Peyer's patch (tissue), 4 donors: ENCODE measurements at regions not wholly inside any gene's neighbourhood (a gene's known extent, or its start where the extent isn't known, plus 50 kb on each side); places are given as distances from the start of the nearest gene placed in this dataset.
A peak's percentile ranks its signal among the peaks of the same experiment; 100 is the strongest.

Experiments
- DNase-seq, 3 donors: peaks; one replicate each; pipeline ENCODE4 v3.0.0-alpha.2; 2017 to 2019
- H3K27ac ChIP-seq, 4 donors: fragments of 200-600 bp; sonication (generic); one replicate each; pipeline ENCODE4 v1.5.1; 2016 to 2019
- H3K27me3 ChIP-seq, 2 donors: fragments of 200-600 bp; sonication (generic); one replicate each; pipeline ENCODE4 v1.5.1; 2019
- H3K36me3 ChIP-seq, 3 donors: fragments of 200-600 bp; sonication (generic); one replicate each; pipeline ENCODE4 v1.5.1; 2016 to 2019
- H3K4me1 ChIP-seq, 4 donors: fragments of 200-600 bp; sonication (generic); one replicate each; pipeline ENCODE4 v1.5.1; 2016 to 2019
- H3K4me3 ChIP-seq, 4 donors: fragments of 200-600 bp; sonication (generic); 1 replicate in 3 of 4; 2 replicates in 1 of 4; pipeline ENCODE4 v1.5.1; 2016 to 2019; ENCODE audit warnings: mild to moderate bottlenecking in 1 of 4
- H3K9me3 ChIP-seq, 4 donors: fragments of 200-600 bp; sonication (generic); one replicate each; pipeline ENCODE4 v1.5.1; 2016 to 2019; ENCODE audit warnings: mild to moderate bottlenecking in 1 of 4
- POLR2A ChIP-seq, 2 donors: fragments of 450-650 bp; IDR thresholded peaks; one replicate each; pipeline ENCODE4 v1.5.1; 2017; ENCODE audit warnings: antibody characterized with exemption in 2 of 2, mild to moderate bottlenecking in 2 of 2, moderate library complexity in 2 of 2
- TF ChIP-seq, protein P1 (sequence below), 6 experiments: fragments of 450-650 bp in 4 of 6; fragments of 200-600 bp in 2 of 6; sonication (generic) in 1 of 6; IDR thresholded peaks; one replicate each; pipeline ENCODE4 v1.5.1; 2017 to 2019; ENCODE audit warnings: antibody characterized with exemption in 6 of 6, mild to moderate bottlenecking in 3 of 6, moderate library complexity in 1 of 6

DNA sequence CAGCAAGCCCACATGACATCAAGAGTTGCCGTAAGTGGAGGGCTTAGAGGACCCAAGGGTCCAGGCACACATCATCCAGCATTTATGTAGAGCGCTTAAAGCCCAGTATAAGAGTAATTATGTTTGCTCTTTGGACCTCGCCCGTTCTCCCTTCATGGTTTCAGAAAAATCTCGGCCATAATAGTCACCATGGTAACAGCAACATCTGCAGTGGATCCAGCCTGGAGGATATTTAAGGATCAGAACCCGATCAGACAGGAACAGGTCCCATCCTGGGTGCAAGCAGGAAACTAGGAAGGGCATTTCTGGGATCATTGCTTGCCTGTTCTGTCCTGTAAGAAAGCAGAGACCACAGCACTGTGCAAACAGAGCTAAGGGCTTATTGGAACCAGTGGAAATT, 89.9 kb upstream of the KAZN start:
- no peaks in the 10 kb centered on the region for H3K4me1 ChIP-seq
- no peak for DNase-seq
- H3K9me3 ChIP-seq, result no peaks in the 10 kb centered on the region
- TF ChIP-seq POLR2A (IDR thresholded peaks at IDR 0.05), result no peak
- TF ChIP-seq, protein P1, sequence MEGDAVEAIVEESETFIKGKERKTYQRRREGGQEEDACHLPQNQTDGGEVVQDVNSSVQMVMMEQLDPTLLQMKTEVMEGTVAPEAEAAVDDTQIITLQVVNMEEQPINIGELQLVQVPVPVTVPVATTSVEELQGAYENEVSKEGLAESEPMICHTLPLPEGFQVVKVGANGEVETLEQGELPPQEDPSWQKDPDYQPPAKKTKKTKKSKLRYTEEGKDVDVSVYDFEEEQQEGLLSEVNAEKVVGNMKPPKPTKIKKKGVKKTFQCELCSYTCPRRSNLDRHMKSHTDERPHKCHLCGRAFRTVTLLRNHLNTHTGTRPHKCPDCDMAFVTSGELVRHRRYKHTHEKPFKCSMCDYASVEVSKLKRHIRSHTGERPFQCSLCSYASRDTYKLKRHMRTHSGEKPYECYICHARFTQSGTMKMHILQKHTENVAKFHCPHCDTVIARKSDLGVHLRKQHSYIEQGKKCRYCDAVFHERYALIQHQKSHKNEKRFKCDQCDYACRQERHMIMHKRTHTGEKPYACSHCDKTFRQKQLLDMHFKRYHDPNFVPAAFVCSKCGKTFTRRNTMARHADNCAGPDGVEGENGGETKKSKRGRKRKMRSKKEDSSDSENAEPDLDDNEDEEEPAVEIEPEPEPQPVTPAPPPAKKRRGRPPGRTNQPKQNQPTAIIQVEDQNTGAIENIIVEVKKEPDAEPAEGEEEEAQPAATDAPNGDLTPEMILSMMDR (IDR thresholded peaks at IDR 0.05), result no peak
- H3K4me3 ChIP-seq, result no peak overlapping the region
- H3K27me3 ChIP-seq, result no peaks in the 10 kb centered on the region
- H3K27ac ChIP-seq, result no peak overlapping the region
- no peaks in the 10 kb centered on the region for H3K36me3 ChIP-seq

DNA sequence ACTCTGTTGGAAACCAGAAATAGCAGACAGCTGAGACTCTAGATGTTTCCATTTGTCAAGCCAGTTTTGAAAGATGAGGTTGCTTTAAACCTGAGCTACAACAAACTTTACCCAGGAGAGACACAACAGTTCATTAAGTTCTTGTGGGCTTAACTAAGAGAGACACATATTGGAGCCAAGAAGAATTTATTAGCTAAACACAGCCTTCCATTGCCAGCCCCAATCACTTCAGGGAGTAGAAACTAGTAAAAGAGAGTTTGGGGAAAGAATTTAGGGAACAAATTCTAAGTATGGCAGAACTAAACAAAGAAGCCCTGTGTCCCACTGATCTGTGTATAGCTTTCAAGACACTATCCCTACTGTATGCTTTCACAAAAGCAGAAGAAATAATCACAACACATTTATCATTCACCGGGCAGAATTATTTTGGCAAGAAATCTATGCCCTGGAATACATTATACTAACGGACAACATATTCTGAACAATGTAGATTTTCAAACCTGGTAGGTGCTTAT, 87.3 kb upstream of the KAZN start:
- Histone ChIP-seq H3K36me3 (no peaks in the 10 kb centered on the region), H3K27ac (no peak overlapping the region), H3K27me3 (no peaks in the 10 kb centered on the region), H3K4me3 (no peak overlapping the region), H3K9me3 (no peaks in the 10 kb centered on the region), H3K4me1 (no peaks in the 10 kb centered on the region)
- TF ChIP-seq, protein P1 (IDR thresholded peaks at IDR 0.05), result no peak
- no peak for TF ChIP-seq POLR2A (IDR thresholded peaks at IDR 0.05)
- no peak for DNase-seq

DNA sequence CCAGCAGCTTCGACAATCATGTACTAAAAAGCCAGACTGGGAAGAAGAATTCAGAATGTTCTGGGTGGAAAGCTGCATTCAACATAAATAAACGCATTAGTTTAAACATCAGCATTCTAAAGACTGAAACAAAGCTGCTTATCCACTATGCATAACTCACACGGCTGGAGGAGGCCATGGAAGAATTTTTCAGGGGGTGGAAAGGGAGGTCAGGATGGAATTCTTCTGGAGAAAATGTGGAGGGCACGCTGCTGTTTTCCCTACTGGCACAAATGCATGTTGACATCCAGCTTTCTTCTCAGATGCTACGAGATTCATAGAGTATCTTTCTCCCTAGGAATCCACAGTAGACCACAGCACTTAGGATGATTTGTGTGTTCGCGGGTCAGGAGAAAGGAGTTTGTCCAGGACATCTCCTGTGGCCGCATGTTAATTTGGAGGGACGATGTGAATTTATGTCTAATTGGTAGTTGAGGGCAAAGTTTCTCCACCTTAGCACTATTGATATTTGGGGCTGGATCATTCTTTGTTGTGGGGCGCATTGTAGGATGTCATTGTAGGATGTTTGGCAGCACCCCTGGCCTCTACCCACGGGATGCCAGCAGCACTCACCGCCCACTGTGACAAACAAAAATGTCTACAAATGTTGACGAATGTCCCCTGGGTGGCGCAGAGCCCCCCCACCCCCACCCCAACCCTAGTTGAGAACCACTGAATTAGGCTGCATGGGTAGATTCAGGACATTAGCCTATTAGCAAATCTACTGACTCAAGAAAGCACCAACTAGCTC, 86.5 kb upstream of the KAZN start:
- Histone ChIP-seq H3K4me3 (no peak overlapping the region), H3K4me1 (no peaks in the 10 kb centered on the region), H3K9me3 (no peaks in the 10 kb centered on the region), H3K27me3 (no peaks in the 10 kb centered on the region), H3K27ac (no peak overlapping the region), H3K36me3 (no peaks in the 10 kb centered on the region)
- TF ChIP-seq POLR2A (IDR thresholded peaks at IDR 0.05), result no peak
- no peak for DNase-seq

DNA sequence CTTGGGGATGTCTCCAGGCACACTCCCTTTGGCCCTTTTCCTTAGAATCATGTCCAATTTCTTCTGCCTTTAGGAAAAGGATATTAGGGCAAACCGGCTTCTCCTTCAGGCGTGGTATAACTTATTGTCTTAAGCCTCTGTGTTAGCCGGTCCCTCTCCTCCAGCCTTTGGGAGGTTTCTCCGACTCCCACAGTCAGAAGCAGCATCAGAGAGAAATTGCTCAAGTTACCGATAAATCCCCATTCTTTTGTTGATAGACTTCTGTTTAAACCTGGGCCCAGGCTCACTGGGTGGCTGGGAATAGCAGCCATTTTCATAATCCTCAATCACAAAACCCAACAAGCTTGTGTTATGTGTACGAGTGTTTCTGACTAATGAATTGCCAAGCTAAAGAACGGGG, 85.4 kb upstream of the KAZN start:
- H3K9me3 ChIP-seq, result no peaks in the 10 kb centered on the region
- no peak for DNase-seq
- no peak overlapping the region for H3K4me3 ChIP-seq
- no peak overlapping the region for H3K27ac ChIP-seq
- no peaks in the 10 kb centered on the region for H3K4me1 ChIP-seq
- H3K27me3 ChIP-seq, result no peaks in the 10 kb centered on the region
- H3K36me3 ChIP-seq, result no peaks in the 10 kb centered on the region
- TF ChIP-seq POLR2A (IDR thresholded peaks at IDR 0.05), result no peak
- TF ChIP-seq, protein P1 (IDR thresholded peaks at IDR 0.05), result no peak

DNA sequence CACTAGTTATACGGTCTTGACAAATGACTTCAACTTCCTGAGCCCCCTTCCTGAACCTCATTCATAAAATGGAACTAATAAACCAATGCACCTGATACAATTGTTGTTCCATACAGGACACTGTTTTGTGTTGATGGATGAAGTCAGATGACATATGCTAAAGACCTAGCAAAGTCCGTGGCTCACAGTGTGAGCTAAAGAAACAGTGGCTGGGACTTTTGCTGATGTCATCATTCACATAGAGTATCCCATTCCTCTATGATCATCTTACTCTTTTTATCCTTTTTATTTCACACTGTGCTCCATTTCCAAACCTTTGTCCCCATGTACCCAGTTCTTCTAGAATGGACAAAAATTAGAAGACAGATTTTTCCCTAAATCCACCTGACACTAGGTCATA, 83.7 kb upstream of the KAZN start:
- Histone ChIP-seq H3K4me3 (no peak overlapping the region), H3K4me1 (no peaks in the 10 kb centered on the region), H3K9me3 (no peaks in the 10 kb centered on the region), H3K36me3 (no peaks in the 10 kb centered on the region), H3K27ac (no peak overlapping the region), H3K27me3 (no peaks in the 10 kb centered on the region)
- no peak for DNase-seq
- TF ChIP-seq, protein P1 (IDR thresholded peaks at IDR 0.05), result no peak
- no peak for TF ChIP-seq POLR2A (IDR thresholded peaks at IDR 0.05)

DNA sequence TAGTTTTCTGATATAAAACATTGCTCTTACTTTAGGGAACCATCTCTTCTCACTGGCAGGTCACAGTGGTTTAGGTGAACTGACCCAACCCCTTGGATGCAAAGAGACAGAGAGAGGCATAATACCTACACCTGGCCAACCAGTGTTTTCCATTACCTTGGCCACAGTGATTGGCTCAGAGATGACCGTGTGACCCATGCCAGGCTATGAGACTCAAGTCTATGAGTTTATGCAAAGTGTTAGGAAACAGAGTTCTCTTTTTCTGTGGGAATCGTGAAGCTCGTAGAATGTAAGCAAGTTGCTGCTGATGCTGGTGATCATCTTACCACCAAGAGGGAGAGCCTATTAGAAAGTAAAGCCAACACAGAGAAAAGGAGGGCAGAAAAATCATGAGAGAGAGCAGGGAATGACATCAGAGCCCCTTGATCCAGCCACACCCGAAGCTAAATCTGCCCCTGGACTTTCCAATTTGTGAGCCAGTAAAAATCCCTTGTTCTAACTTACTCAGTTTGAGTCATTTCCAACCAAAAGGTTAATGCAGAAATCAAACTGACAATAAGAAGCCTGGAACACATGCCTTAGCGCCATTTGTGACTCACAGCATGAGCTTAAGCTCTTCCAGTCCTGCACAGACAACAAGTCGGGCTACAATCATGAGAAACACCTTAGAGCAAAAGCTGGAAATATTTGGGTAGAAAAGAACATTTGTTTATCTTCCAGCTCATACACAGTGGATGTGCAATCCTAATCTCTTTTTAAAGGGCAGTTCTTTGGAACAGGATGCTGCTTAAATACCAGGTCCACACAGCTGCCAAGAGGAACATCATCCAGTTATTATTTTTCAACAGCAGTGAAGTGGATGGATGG, 81.3 kb upstream of the KAZN start:
- Histone ChIP-seq H3K27me3 (no peaks in the 10 kb centered on the region), H3K36me3 (no peaks in the 10 kb centered on the region), H3K9me3 (no peaks in the 10 kb centered on the region), H3K4me1 (no peaks in the 10 kb centered on the region), H3K4me3 (no peak overlapping the region), H3K27ac (peak overlapping the region in 2 of 4 donors; percentile 10 to 52)
- no peak for DNase-seq
- no peak for TF ChIP-seq POLR2A (IDR thresholded peaks at IDR 0.05)
- TF ChIP-seq, protein P1 (IDR thresholded peaks at IDR 0.05), result no peak
